GM15510 (cell line): ENCODE measurements at regions not wholly inside any gene's neighbourhood (a gene's known extent, or its start where the extent isn't known, plus 50 kb on each side); places are given as distances from the start of the nearest gene placed in this dataset.

Experiments
- POLR2A ChIP-seq: IDR thresholded peaks from 3 replicates; pipeline ENCODE4 v1.6.1; 2011; ENCODE audit warnings: borderline replicate concordance; ENCODE audit not compliant: insufficient read length; ENCODE audit errors: extremely low read depth

DNA sequence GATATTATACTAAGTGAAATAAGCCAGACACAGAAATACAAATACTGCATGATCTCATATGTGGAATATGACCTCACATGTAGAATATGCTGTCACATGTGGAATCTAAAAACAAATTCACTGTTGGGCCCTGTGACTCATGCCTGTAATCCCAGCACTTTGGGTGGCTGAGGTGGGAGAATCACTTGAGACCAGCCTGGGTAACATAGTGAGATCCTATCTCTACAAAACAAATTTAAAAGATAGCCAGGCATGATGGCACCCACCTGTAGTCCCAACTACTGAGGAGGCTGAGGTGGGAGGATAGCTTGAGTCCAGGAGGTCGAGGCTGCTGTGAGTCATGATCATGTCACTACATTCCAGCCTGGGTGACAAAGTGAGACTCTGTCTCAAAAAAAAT is 160.3 kb downstream of the PTEN start:
- no peak for TF ChIP-seq POLR2A

DNA sequence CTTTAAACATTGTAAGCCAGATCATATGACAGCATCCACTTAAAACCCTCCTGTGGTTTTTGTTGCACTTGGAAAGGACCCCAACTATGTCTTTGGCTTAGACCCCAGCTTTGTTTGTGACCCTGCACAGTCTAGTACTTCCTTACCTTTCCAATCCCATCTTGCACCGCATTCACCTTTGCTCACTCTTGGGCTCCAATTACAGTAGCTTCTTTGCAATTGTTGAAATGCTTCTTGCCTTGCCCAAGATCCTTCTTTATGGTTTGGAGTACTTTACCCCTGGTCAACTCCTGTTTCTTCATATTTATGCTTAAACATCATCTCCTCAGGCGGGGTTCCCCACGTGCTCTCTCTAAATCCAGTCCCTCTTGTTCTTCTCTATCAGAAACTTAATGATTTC is 162.6 kb downstream of the PTEN start:
- TF ChIP-seq POLR2A = no peak

- no peak for TF ChIP-seq POLR2A
Measured at GRCh38 chr10:88027570-88027969, 164.1 kb downstream of the PTEN start.

- TF ChIP-seq POLR2A = no peak
Measured at GRCh38 chr10:88028072-88028471, 164.6 kb downstream of the PTEN start.

GRCh38 chr10:88028654-88029053 is 165.2 kb downstream of the PTEN start:
- TF ChIP-seq POLR2A = no peak

DNA sequence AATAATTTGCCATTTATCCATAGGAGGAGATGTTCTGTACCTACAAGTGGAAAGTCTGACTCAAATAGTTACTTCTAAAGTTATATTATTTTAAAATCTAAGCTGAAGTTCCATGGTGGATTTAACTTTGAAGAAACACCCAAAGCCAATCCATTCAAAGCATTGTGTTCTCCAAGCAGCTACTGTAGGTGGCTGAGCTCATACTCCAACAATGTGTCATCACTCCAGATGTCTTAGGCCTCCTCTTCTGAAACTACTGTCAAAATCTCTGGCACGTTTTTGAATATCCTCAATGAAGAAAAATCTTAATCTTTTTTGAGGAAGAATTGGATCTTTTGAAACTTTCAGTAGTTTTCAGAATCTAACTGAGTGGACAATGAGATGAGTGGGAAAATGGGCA is 169.1 kb downstream of the PTEN start:
- no peak for TF ChIP-seq POLR2A

DNA sequence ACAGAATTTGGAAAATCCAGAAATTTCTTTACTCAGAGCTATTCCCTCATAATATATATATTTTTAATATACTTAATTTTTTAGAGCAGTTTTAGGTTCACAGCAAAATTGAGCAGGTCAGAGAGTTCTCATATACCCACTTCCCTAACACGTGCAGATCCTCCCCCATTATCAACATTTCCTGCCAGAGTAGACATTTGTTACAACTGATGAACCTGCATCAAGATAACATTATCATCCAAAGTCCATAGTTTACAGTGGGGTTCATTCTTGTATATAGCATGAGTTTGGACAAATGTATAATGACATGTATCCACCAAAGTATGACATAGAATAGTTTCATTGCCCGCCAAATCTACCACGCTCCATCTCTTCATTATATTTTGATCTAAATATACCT is 170.0 kb downstream of the PTEN start:
- TF ChIP-seq POLR2A = no peak

DNA sequence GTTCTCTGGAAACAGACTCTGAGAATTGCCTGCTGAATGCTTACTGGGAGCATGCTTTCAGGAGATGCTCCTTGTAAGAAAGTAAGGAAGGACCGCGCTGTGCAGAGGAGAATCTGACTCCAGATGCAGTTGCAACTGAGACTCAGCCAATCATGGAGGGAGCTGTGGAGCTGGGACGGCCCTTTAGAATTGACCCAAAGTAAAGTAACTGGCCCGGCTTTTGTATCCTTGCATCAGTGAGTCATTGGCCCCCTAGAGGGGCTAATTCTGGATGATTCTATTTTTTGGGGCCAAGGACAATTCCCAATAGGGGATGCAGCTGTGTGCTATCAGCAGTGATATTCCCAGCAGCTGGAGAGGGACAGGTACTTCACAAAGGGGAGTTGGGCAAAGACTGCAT is 170.4 kb downstream of the PTEN start:
- no peak for TF ChIP-seq POLR2A

DNA sequence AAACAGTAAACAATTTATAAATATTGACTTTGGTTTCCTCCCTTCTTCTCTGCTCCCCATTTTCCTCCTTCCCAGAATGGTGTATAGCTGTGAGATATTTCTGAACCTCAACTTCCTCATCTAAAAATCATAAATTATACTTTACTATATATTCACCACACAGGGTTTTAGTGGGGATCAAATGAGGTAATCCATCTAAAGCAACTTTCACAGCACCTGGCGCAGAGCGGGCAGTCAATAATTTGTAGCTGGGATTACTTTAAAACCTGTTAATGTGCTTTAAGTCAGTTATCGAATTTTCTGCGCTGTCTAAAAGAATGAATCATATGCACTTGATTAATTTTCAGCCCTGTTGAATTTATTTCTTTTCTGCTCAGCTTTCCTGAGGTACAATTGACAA is 172.7 kb downstream of the PTEN start:
- TF ChIP-seq POLR2A = no peak

DNA sequence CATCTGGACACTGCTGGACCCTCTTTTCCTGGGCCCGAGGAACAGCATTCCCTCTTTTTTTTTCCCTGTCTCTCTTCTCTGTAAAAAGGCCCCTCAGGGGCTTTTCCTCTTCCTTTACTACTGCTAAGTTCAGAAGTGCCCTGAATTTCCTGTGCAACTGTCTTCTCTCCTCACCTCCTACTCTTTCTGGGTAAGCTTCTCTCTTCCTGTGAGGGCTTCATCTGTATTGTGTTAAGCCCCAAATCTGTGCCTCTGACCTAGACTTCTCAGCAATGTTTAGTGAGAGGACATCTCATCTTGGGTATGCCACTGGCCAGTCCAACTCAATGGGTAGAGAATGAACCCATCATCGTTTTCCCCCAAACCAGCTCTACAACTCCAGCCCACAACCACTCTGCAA is 174.2 kb downstream of the PTEN start:
- no peak for TF ChIP-seq POLR2A

DNA sequence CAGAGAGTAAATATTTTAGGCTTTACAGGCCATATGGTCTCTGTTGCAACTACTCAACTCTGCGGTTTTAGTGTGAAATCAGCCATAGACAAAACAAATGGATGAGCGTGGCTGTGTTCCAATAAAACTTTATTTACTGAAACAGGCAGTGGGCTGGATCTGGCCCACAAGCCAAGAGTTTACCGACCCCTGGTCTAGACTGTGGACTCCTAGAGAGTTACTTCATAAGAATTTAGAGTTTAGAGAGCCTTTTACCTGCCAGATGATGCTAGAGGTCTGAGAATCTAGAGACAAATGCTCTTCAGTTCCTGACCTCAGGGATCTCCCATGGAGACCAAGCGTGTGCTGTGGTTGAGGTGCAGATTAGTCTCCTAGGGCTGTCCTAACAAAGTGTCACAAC is 174.8 kb downstream of the PTEN start:
- TF ChIP-seq POLR2A = no peak

DNA sequence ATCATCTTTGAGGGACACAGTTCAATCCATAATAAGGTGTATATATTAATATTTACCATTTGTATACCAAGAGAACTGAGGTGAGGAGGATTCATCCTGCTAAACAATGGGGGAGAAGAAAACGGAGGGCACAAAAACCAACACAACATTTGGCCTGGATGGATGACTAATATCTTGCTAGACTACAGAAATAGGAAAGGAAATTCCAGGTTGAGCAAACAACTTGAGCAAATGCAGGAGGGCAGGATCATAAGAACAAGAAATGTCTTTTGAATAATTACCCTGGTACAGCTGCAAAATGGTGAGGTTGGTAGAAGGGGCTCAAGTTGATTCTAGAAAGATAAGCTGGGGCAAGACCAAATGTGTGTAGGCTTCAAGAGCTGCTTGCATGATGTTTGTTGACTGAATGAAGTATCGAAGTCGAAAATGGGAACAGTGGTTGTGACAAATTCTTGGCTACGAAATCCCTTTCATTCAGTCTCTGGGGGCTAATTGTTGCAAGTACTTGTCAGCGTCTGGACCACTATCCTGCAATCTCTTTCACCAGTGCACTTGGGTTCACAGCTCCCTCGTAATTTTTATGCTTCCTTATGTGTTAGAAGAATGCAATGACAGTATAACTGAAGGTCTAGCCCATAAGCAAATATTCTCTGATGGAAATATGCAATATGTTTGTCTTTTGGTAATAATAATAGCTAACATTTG is 176.2 kb downstream of the PTEN start:
- TF ChIP-seq POLR2A = no peak

DNA sequence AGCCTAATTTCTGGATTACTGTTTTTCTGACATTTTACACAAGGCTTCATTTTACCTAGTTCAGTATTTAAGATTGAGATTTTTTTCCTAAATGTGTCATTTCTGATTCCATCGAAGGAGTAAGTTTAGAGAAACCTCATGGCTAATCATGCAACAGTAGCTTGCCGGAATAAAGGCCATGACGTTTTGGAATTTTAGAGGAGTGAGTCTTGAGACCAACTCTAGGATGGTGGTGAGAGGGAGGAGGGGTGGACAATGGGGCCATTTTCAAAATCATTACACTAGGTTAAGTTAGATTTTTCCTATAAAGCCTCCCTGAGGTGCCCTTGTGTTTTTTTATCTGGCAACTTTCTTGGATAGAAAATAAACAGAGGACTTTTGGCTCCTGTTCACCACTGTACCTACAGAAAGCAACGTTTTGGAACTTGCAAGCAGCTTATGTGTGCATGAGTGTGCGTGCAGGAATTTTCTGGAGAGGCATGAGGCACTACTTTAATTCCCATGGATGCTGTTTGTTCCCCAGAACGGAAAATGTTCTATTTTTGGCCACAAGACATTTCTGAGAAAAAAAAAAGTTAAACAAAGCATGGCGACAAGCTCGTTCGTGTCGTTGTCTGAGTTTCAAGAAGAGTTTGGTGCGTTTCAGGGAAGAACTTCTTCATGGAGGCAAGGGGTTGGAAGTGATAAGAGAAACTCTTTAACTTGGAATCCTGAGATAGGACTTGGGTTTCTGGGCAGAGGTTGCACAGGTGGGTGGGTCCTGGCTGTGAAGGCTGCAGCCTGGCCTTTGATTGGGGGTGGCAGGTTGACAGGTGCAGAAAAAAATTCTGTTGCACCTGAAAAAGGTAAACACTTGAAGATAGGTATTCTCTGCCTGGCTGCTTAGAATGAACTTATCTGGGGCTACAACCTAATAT is 178.1 kb downstream of the PTEN start:
- TF ChIP-seq POLR2A = no peak

DNA sequence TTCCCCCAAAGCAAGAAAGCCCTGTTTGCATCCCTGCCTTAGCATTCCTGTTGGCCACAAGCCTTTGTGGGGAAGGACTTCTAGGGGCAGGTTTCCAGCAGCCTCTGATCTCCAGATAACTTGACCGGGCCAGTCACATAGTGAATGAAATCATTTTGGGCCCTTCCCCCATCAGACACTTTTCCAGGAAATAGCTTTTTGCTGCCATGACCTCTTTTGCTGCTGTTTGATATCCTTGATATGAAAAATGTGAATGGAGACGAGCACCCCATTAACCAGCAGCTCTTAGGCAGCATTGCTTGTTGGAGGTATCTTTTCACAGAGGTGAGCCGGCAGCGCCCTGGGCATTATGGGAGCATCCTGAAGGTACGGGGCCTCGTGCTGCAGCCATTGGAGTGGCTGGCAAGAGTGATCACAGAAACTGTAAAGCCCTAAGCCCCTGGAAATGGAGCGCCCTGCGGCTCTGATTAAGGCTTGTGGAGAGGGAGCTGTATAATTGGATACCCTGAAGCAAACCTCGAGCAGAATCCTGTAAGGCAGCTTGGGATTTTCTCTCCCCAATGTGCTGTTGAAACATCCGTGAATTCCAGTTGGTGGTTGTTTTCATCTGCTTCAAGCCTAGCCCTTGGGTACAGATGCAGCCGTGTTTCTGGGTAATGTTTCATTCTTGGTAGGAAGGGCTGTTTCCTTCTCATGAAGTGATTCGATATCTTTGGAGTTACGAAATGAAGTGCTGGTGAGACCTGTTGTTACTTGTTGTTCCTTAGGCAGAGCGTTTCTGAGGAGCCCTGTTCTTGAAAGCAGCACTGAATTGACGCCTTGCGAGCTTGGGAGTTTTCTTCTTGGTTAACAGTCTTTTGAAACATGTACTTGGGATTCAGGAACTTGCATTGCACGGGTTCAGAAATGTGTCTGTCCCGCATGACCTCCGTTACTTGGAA is 179.0 kb downstream of the PTEN start:
- TF ChIP-seq POLR2A = no peak

GRCh38 chr10:88045096-88045495 is 181.7 kb downstream of the PTEN start:
- no peak for TF ChIP-seq POLR2A
